ENCODE measurements at regions not wholly inside any gene's neighbourhood (a gene's known extent, or its start where the extent isn't known, plus 50 kb on each side); places are given as distances from the start of the nearest gene placed in this dataset.
"Not testable (repeated sequence)": the region's sequence is repeated elsewhere in the genome, so short reads cannot be mapped to it uniquely, and the experiment has no call there.

- DNase-seq (ENCODE audit: low read depth in 2 of 2): no peak
Measured at GRCh38 chr4:1572964-1573720, 111.0 kb downstream of the FAM53A start.

DNA sequence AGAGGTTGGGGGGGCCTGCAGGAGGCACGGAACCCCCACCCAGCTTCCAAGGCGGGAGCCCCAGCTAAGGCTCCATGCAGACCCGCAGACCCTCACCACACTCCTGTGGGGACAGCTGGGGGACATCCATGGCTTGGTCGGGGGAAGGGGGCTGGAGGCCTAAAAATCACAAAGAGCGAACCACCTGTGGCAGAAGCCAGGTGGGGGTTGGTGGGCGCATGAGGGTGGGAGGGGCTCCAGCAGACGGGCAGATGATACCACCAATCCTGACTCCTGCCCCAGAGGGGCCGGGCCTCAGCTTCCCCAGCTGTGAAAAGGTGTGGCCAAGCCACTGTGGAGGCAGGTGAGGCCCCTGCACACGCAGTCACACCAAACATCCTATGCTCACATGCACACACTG is 111.6 kb downstream of the FAM53A start:
- DNase-seq (ENCODE audit: low read depth in 2 of 2): no peak

- DNase-seq (ENCODE audit: low read depth in 2 of 2): no peak
Measured at GRCh38 chr4:1572010-1572385, 112.1 kb downstream of the FAM53A start.

- DNase-seq (ENCODE audit: low read depth in 2 of 2): no peak
Measured at GRCh38 chr4:1571165-1572009, 112.7 kb downstream of the FAM53A start.

- DNase-seq (ENCODE audit: low read depth in 2 of 2): no peak
Measured at GRCh38 chr4:1570291-1571164, 113.6 kb downstream of the FAM53A start.

DNA sequence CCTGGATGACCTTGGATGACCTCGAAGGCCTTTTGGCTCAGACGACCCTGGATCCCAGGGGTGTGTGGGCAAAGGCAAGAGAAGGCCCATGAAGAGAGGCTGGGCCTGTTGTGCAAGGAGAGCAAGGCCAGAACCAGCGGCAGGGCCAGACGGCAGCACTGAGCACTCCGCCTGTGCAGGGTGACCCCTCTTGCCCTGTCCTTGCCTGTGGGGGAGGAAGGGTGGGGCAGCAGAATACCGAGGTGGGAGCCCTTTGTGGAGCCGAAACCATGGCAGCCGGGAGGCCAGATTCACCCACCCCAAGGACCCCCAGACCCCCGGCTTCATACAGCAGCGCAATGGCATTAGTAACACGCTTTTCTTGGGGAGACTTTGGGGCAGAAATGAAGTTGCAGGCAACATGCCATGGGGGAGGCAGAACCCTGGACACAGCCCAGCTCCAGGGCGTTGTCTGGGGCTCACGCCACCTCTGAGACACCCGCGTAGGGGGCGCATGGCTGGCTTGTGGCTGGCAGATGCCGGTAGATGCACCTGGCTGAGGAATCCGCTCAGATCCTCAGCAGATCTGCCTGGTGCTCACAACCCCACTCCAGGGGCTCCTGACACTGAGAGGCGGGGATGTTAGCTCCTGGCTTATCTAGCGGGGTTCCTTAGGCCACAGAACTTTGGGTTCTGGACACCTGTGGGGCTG is 114.5 kb downstream of the FAM53A start:
- no peak for DNase-seq (ENCODE audit: low read depth in 2 of 2)

GRCh38 chr4:1568855-1569460 is 115.2 kb downstream of the FAM53A start:
- no peak for DNase-seq (ENCODE audit: low read depth in 2 of 2)

- DNase-seq (ENCODE audit: low read depth in 2 of 2): no peak
Measured at GRCh38 chr4:1567808-1568581, 116.1 kb downstream of the FAM53A start.

DNA sequence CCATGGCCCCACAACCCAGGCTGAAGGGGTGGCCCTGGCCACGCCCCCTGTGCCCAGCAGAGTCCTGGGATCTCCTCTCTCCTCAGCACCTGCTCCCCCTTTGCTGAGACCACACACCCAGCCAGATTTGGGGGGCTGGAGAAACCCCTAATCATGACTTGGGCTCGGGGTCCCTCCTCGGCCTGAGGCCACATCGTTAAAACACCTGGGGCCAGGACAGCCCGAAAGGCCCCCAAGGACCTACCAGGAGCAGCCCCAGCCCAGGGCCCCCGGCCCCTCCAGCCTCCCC is 116.7 kb downstream of the FAM53A start:
- no peak for DNase-seq (ENCODE audit: low read depth in 2 of 2)

GRCh38 chr4:1566838-1567518 is 117.1 kb downstream of the FAM53A start:
- DNase-seq (ENCODE audit: low read depth in 2 of 2): no peak

GRCh38 chr4:1566301-1566837 is 117.7 kb downstream of the FAM53A start:
- not testable (repeated sequence) for DNase-seq (ENCODE audit: low read depth in 2 of 2)

DNA sequence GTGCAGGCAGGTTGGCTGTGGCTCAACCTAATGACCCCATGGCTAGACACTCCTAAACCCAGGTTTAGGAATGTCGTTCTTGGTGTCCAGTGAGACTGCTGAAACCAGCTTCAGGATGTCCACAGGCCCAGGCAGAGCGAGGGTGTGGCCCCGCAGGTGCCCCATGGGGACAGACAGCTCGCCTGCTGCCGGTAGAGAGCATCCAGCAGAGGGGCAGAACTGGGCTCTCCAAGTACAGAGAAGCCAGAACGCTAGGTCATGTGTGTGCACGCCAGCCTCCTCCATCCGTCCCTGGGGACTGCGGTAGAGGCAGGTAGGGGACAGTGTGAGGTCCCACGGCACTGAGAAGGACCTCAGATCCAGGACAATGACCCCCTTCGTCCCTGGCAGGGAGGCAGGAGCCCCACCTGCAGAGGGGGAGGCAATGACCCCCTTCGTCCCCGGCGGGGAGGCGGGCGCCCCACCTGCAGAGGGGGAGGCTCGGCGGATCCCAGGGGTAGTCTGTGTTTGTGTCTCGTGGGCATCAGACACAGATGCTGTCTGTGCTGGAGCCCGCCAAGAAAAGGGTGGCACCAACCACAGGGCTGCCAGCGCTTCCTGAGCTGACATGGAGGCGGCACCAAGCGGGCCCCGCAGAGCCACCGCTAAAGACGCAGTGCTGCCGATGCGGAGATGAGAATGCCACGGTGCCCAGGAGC is 118.4 kb downstream of the FAM53A start:
- DNase-seq (ENCODE audit: low read depth in 2 of 2): no peak

DNA sequence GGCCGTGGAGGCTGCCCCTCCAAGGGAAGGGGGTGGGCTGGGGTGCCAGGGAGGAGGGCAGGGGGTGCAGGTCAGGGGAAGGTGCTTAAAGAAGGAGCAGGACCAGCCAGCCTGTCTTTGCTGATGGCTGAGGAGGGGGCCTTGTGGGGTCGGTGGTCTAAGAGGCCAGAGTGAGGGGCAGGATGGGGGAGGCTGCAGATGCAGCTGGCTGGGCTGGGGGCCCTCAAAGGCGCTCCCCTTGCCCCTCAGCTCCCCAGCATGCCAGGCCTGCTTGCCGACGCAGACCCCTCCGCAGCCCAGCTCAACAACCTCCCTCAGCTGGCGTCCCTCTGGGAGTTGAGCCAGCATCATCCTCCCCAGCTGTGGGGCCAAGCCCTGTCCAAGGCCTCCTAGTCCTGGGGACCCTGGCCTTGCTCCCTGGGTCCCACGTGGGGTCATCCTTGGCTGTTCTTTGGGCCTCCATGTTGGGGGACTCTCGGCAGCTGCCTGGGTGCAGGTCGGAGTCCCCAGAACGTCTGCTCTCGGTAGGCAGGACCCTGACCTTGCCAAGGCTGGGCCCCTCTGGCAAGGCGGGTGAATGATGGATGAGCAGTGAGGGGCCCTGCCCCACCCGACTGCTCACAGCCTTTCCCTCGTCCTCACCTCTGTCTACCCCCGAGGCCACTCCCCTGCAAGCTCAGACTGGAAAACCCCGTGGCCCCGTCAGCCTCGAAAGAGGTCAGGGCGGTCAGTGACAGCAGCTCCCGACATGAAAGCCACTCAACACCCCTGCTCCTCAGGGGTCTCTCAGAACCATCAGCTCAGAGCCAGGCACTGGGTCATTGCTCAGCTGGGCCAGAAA is 119.4 kb downstream of the FAM53A start:
- DNase-seq (ENCODE audit: low read depth in 2 of 2): no peak

GRCh38 chr4:1563768-1564485 is 120.2 kb downstream of the FAM53A start:
- DNase-seq (ENCODE audit: low read depth in 2 of 2): no peak

DNA sequence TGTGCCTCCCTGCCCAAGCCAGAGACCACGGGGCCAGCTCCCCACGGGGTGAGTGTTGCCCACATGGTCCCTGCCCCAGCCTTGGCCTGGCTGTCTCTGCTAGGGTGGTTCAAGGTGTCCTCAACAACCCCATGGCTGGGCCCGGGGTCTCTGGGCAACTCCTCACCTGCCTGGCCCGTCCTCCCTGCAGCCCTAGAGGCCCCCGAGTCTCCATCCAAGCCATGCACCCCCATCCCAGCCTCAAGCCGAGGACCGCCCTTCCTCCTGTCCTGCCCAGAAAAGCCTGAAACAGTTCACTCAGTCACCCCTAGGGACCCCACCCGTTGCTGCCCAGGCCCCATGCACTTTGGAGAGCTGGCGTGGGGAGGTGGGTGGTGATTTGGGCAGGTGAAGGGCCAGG is 120.9 kb downstream of the FAM53A start:
- no peak for DNase-seq (ENCODE audit: low read depth in 2 of 2)

DNA sequence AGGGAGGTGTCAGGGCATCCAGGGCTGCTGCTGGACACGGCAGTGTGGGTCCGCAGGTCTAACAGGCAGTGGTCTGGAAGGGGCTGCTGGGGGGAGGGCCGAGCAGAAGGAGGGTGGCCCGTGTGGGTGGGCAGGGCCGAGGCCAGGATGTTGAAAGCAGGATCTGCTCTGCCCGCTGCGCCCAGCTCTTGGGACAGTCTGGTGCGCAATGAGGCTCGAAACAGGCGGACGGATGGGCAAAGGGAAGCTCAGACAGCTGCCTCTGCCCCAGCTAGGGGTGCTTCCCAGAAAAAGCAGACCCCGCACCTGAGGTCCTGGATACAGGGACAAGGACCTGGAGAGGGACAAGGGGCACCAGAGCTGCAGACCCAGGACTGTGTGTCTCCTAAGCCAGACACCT is 121.3 kb downstream of the FAM53A start:
- DNase-seq (ENCODE audit: low read depth in 2 of 2): no peak

DNA sequence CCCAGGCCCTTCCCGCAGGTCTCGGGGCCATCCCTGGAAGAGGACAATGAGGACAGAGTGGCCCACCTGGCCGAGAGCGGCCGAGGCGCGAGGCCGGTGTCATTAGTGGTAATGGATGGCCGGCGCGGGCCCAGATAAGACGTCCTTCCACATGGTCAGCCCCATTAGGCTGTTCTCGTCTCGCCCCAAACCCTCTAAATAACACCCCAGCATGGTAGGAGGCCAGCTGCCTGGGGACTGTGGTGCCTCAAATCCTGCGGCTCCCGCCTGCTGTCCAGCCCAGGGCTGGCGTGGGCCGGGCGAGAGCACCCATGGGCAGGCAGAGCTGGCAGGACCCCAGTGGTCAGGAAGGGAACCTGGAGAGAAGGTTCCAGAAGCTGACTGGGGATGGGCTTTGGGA is 121.7 kb downstream of the FAM53A start:
- DNase-seq (ENCODE audit: low read depth in 2 of 2): no peak
